ENCODE measurements at regions not wholly inside any gene's neighbourhood (a gene's known extent, or its start where the extent isn't known, plus 50 kb on each side); places are given as distances from the start of the nearest gene placed in this dataset.

DNA sequence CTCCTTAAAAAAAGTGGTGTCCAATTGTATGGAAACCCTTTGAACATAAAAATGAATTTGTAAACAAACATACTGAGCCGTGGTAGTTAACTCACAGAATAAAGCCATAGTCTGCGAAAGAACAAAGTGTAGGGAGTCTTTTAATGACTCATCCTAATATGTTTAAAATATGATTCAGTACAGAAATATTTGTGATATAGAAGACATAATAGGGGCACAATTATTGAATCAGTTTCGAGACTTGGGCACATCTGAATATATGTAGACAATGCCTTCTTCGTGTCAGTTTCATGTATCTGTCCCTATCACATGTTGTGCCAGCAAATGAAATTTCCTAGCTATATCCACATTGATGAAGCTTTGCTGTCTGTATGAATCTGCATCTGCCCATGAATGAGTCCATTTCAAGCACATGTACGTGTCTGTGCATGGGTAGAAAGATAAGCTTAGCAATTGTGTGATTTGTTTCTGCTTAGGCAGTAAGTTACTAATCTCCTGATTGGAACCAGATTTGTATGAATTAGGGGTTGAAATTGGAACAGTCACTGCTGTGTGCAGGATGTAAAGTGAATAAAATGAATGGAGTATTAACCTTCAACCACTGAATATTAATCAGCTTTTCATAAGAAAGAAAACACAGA, 112.5 kb upstream of the SOX9 start:
- no peaks in the 10 kb centered on the region for H3K4me1 ChIP-seq
- no peak overlapping the region for H3K27ac ChIP-seq
- intact Hi-C loops (cut with DNase I; ENCODE audit: low total_unique reads), result no loop called here
- no peaks in the 10 kb centered on the region for H3K27me3 ChIP-seq
- H3K9me3 ChIP-seq, result no peaks in the 10 kb centered on the region
- no peak for DNase-seq
- WGBS, 5 donors, result 49 to 58% (median 55%) methylated on average over 5 of the region's 5 CpGs
- no peak overlapping the region for H3K4me3 ChIP-seq
- no peaks in the 10 kb centered on the region for H3K36me3 ChIP-seq
- TF ChIP-seq, protein P1, sequence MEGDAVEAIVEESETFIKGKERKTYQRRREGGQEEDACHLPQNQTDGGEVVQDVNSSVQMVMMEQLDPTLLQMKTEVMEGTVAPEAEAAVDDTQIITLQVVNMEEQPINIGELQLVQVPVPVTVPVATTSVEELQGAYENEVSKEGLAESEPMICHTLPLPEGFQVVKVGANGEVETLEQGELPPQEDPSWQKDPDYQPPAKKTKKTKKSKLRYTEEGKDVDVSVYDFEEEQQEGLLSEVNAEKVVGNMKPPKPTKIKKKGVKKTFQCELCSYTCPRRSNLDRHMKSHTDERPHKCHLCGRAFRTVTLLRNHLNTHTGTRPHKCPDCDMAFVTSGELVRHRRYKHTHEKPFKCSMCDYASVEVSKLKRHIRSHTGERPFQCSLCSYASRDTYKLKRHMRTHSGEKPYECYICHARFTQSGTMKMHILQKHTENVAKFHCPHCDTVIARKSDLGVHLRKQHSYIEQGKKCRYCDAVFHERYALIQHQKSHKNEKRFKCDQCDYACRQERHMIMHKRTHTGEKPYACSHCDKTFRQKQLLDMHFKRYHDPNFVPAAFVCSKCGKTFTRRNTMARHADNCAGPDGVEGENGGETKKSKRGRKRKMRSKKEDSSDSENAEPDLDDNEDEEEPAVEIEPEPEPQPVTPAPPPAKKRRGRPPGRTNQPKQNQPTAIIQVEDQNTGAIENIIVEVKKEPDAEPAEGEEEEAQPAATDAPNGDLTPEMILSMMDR (IDR thresholded peaks at IDR 0.05), result no peak
- TF ChIP-seq POLR2AphosphoS5 (IDR thresholded peaks at IDR 0.05) (no peak), EP300 (IDR thresholded peaks at IDR 0.05) (no peak), POLR2A (IDR thresholded peaks at IDR 0.05) (no peak)

DNA sequence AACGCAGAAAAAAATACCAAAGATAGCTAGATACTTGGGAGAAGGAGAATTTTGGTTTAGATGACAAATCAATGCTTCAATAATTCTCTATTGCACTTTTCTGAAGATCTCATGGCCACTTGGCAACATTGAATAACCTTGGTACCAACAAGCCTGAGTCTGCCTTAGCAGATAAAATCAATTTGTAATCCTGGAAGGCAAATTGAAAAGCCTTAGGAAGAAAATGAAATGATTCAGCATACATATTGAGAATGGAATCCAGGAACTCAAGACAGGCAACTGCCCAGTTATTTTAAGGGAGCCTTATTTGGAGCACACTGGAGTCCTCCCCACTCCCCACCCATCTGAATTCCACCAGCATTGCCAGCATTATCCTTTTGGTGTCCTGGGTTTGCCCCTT, 109.3 kb upstream of the SOX9 start:
- no peaks in the 10 kb centered on the region for H3K27me3 ChIP-seq
- DNase-seq, result no peak
- WGBS, 5 donors, result 91 to 100% (median 92%) methylated on average over 1 of the region's 1 CpG
- H3K4me3 ChIP-seq, result no peak overlapping the region
- H3K27ac ChIP-seq, result no peak overlapping the region
- H3K4me1 ChIP-seq, result no peaks in the 10 kb centered on the region
- H3K36me3 ChIP-seq, result no peaks in the 10 kb centered on the region
- no peak for TF ChIP-seq POLR2AphosphoS5 (IDR thresholded peaks at IDR 0.05)
- H3K9me3 ChIP-seq, result no peaks in the 10 kb centered on the region
- intact Hi-C loops (cut with DNase I; ENCODE audit: low total_unique reads), result no loop called here

DNA sequence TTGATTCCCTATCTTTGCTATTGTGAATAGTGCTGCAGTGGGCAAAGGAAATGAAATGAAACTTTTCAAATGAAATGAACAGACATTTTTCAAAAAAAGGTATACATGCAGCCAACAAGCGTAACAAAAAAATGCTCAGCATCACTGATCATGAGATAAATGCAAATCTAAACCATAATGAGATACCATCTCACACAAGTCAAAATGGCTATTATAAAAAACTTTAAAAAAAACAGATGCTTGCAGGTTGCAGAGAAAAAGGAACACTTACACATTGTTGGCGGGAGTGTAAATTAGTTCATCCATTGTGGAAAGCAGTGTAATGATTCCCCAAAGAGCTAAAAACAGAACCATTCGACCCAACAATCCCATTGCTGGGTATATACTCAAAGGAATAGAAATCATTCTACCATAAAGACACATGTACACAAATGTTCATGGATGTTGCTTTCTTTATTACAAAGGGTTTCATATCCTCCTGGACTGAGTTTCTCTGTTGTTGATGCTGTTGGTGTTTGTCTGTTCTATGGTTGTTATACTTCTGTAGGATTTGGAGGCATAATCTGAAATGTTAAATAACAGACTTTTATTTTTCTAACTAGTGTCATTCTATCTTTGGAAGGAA, 99.3 kb upstream of the SOX9 start:
- H3K9me3 ChIP-seq, result no peaks in the 10 kb centered on the region
- WGBS, 5 donors, result 88 to 96% (median 92%) methylated on average over 3 of the region's 3 CpGs
- no peak overlapping the region for H3K4me3 ChIP-seq
- H3K36me3 ChIP-seq, result no peaks in the 10 kb centered on the region
- no peaks in the 10 kb centered on the region for H3K4me1 ChIP-seq
- no peak for TF ChIP-seq POLR2A (IDR thresholded peaks at IDR 0.05)
- no peak for TF ChIP-seq EP300 (IDR thresholded peaks at IDR 0.05)
- no peak for TF ChIP-seq POLR2AphosphoS5 (IDR thresholded peaks at IDR 0.05)
- TF ChIP-seq, protein P1 (IDR thresholded peaks at IDR 0.05), result no peak
- H3K27ac ChIP-seq, result no peak overlapping the region
- no peak for DNase-seq
- H3K27me3 ChIP-seq, result peaks cover 0 to 6% (median 0%) of the 10 kb centered on the region in 3 donors
- intact Hi-C loops (cut with DNase I; ENCODE audit: low total_unique reads), result no loop called here

DNA sequence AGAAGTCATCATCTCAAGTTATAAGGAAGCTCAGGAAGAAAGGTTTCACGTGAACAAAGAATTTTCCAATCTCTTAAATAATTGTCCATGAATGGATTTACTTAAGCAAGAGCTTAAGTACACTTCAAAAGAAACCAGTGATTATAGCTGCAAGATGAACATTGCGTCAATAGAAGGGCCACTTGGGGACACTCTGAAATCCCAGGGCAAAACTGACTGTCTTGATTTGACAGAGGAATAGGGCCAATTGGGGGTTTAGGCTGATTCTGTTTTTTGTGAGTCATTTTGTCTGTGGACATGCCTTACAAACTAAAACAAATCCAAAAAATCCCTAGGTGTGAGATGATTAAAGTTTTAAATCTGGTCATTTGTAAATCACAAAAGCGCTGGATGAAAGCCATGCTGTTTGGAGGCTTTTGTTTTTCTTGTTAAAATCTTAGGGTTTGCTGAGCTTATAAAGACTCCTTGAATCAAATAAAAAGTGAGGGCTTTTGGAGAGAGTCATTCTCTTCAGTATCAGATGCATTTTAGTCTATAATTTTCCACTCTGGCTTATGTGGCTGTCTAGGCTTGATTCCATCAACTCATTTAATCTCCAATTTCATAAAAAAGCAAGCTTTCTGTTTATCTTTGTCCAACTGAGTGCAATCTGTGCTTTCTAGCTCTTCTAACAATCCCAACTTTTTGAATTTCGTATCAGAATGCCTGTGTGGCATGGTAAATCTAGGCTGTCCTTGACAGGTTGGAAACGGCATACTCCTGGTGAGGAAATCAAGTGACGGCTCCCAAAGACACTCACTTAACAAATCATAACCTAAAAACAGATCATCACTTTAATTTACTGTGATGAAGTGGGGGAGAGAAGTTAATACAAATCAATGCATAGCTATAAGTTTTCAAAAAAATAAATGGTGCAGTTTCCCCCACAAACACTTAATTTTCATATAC, 98.2 kb upstream of the SOX9 start:
- Histone ChIP-seq H3K4me1 (no peaks in the 10 kb centered on the region), H3K36me3 (no peaks in the 10 kb centered on the region), H3K4me3 (no peak overlapping the region), H3K27me3 (peaks cover 0 to 6% (median 0%) of the 10 kb centered on the region in 3 donors), H3K27ac (no peak overlapping the region), H3K9me3 (no peaks in the 10 kb centered on the region)
- WGBS, 5 donors, result 68 to 80% (median 77%) methylated on average over 6 of the region's 6 CpGs
- TF ChIP-seq POLR2AphosphoS5 (IDR thresholded peaks at IDR 0.05) (no peak), EP300 (IDR thresholded peaks at IDR 0.05) (no peak), POLR2A (IDR thresholded peaks at IDR 0.05) (no peak)
- TF ChIP-seq, protein P1 (IDR thresholded peaks at IDR 0.05), result no peak
- DNase-seq, result no peak
- intact Hi-C loops (cut with DNase I; ENCODE audit: low total_unique reads), result no loop called here

Data from stomach (tissue), 8 donors.